GM19397 (cell line): ENCODE measurements at regions not wholly inside any gene's neighbourhood (a gene's known extent, or its start where the extent isn't known, plus 50 kb on each side); places are given as distances from the start of the nearest gene placed in this dataset.

Source experiments
- ATAC-seq: cut with Tn5 transposase; IDR thresholded peaks from one replicate; pipeline ENCODE4 v1.9.1; 2021; ENCODE audit warnings: mild to moderate bottlenecking, moderate library complexity; ENCODE audit not compliant: unreplicated experiment

DNA sequence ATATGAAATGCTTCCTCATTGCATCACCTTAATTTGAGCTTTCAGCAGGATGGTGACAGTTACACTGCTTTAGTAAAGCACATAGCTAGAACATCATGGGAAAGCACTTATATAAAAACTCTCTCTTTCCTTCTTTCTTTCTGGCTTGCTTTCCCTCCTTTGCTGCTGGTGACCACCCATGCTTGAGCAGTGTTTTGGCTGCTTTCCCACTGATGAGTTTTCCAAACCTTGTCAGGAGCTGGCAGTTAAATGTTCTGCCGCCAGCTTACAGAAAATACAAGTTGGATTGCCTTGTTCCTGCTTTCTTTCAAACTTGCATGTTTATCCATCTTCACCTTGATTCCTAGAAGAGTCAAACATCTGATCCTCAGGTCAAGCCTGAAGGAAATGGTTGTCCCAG is 323.9 kb downstream of the FOXA2 start:
- no peak for ATAC-seq

DNA sequence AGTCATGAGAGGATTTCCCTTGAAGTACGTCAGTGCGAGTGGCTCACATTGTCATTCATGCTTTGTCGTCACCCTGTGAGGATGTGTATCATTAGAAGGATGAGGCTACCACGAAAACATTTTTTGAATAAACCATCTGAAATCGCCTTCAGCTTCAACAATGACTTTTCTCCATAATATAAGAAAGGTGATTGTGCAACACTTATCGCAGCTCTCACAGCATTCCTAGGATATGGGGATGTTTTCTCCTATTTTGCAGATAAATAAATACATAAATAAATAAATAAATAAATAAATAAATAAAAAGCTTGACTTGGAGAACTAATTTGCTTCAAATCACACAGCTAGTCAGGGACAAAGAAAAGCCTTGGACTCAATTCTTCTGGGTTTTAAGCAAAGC is 326.5 kb downstream of the FOXA2 start:
- no peak for ATAC-seq

DNA sequence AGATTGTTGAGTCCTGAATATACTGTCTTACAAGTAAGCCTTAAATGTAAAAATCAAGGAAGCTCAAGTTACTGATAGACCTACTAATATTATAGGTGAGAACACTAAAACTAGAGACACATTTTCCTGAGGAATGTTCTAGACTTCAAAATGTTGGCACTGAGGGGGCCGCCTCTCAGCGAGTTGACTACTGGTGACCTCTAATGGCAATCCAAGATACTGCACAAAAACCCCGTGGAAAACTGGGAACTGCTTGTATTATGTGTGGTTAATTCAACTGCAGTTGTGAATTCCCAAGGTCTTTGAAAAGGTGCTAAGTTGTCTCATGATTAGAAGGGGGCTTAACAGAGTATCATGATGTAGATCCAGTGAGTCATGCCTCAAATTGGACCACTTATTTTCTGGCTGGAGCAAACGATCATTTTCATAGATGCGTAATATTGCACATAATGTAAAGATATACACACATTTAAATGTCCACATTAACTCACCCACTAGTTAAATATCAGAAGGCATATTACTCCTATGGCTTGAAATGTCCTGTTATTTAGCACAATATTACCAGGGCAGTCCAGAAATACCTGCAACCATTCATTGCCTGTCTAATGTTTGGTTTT is 336.2 kb downstream of the FOXA2 start:
- ATAC-seq, result no peak

DNA sequence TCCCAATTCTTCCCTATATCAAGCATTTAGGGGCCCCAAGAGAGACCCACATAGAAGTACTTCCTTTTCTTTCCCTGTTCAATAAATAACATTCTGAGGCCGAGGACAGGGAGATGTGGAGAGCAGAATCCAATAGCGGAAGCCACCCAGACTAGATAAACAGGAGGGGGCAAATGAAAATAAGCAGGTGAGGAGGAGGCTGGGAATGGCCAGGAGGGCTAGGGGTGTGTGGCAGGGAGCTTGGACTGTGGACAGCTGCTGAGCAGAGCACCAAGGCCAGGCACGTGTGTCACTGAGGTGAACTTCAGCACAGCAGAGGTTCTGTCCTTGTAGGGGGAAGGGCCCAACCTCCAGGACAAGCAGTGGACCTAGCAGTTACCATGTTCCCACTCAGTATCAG is 339.2 kb downstream of the FOXA2 start:
- ATAC-seq, result no peak

DNA sequence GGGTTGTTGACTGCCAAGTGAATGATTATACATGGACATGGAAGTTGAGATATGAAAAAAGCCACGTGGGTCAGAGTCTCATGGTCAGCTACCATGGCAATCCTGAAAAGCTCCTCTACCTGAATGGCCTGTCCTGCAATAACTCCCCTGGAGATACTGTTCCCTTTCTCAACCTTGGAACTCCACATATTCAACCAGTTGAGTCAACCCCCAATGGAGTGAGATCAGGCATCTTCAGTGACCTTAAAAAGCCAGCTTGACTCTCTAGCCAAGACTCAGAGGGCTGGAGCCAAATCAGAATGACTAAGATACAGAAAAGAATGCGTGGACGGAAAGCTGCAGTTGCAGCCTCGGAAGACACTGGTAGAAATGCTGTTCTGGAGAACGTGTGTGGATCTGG is 341.3 kb downstream of the FOXA2 start:
- ATAC-seq, result no peak

DNA sequence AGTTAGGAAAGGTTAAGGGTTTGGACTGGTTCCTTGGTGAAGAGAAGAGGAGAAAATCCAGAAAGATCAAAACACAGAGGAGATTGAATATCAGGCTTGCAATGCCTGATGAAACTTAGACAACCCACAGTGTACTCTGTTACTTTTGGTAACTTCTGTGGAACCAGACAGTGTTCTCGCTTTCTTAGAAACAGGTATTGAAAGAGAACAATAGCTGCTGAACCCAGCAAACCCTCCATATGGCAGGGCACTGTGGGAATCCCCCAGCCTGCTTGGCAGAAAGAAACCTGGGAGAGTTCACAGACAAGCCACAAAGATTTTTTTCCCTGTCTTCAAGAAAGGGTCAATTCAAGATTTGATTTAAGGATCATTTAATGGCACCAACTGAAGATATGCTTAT is 342.8 kb downstream of the FOXA2 start:
- no peak for ATAC-seq

DNA sequence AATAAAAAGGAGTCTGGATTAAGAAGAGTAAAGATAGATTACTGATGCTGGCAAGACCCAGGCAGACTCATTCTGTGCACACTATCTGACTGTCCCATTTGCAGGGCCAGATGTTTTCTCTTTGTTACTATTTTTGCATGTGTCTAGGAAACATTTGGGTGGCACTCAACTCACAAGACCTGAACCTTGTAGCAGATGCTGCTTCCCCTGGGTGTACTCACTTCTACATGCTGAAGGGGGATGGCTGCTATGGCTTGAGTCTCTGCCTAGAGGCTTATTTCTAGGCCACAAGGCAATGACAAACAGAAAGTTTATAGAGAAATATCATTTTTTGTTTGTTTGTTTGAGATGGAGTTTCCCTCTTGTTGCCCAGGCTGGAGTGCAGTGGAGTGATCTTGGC is 351.4 kb downstream of the FOXA2 start:
- ATAC-seq, result no peak

DNA sequence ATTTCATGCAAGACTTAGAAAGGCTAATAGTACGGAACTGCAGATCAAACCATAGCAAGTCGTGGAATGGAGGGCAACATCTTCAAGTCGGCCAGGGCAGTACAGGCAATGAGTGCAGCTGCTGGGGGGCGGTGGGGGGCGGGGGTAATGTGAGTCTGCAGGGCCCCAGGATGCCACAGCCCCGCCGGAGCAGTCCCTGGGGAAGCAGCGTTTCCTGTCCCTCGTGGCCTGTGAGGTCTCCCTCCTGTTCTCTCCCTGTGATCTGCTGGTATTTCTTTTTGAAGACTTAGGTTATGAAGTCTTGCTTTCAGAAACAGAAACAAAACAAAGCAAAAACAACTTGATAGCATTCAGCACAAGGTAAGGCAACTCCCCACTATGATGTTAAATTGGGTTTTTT is 351.9 kb downstream of the FOXA2 start:
- no peak for ATAC-seq

DNA sequence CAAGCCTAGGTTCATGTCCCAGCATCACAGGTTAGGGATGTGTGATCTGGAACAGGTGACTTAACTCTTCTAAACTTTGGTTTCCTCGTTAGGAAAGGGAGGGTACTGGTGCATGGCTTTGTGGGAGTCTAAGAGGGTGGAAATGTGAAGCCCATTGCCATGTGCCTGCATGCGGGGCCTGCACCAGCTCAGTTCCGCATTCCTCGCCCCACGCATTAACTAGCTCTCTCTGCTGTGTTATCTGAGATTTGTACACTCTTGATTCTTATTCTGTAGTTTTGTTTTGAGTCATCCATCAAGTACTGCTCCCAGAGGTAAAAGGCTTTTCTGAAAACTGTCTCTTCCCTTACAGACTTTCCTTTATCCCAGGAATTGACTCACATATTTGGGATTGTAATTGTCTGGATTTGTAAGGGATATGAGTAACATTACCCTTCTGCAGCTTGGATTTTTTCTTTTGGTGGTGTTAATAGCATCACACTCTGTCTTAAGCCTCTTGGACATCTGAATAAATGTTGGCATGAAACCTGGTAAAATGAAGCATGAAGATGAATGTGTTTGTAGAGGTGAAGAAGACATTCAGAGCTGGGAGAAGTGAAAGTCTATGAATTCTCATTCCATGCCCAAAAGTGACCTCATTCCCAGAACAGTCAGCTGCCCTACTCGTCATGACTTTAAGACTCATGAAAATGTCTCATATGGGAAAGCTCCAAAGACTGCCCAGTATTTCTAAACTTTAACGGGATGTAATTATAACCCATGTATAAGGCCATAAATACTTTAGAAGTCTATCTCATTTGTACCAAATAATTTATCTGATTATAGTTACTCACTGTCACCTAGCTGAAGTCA is 357.3 kb downstream of the FOXA2 start:
- no peak for ATAC-seq

DNA sequence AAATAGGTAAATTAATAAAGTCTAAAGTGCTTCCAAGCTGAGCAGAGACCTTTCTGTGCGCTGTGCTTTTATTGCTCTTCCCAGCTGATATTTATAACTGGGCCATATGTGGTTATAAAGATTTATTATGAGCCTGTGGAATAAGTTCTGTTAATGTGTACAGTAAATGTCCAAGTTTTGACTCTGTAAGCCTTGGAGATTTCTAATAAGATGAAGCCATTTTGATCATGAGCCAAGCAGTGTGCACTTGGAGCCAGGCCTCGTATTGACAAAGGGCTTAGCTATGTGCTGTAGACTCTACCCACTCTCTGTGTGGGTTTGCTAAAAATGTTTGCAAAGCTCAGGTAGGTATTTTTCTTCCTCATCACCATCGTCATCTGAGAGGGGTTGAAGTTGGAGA is 361.1 kb downstream of the FOXA2 start:
- ATAC-seq, result no peak

DNA sequence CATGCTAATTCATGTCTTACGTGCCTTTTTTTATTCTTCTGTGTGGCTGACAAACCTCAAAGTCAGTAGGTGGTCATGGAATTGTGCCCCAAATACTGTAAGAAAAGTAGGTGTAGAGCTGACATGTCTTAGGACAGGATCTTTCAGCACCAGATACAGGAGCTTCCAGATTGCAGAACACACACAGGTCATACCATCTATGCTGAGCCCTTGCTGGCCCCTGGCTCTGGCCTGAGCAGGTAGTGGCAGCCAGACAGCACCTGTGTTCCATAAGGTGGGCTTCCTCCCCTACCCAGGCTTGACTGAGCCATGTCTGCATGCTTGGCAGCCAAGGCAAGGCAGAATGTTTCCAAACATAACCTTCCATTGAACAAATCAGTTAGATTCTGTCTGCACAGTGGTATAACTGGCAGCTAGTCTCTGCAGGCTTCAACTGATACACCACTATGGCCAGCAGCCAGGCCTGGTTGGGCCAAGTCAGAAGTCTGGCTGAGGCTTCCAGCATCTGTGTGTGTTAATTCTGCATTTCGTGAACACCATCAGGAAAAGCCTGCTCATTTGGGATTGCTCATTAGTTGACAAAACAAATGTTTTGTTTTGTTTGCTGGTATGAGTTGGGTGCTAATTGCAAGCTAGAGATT is 366.5 kb downstream of the FOXA2 start:
- ATAC-seq, result no peak

DNA sequence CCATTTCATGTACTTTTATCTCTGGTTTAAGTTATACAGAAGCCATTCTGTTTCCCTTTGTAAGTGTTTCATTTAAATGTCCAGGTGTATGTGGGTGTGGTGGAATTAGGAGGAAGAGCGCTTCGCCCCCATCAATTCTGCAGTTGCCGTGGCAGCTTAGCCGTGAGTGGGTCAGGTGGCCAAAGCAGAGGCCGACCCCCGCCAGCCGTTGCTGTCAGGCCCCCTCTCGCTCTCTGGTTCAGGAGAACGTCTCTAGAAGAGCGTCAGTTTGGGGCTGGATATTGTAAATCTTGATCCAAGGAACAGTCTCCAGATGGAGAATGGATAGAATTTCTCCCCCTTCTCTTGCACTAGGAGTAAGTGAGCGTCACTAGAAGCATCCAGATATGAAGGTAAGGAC is 367.4 kb downstream of the FOXA2 start:
- no peak for ATAC-seq

DNA sequence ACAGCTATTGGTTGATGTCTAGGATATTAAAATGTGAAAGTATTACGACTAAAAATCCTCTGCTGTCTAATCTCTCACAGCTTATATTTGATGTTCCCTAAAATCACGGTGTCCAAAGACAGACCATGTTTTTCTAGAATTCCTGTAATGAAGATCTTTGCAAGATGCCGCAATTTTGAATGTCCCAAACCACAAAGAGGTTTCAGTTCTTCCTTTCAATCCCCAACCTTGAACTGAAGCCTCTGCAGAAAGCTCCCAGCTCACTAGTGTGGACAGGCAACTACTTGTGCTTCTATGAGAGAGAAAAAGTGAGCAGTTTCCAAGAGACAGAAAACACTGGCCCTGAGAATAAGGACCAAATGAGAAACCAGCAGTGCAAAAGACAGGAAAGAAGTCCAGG is 370.1 kb downstream of the FOXA2 start:
- no peak for ATAC-seq

DNA sequence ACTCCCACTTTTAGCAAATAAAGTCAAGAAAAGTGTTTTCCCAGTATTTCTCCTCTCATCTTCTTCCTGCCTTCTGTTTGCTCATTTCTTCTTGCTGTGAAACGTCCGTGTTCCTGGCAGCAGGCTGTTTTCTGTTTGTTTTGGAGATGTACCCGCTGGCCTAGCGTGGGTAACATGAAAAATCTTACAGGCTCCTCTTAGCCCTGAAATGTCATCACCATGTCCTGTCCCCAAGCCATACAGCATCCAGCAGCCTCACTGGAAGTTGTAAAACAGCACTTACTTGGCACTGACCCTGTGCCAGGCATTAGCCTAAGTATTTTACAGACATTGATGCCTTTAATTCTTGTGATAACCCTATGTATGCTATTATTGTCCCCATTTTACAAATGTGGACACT is 371.1 kb downstream of the FOXA2 start:
- no peak for ATAC-seq

DNA sequence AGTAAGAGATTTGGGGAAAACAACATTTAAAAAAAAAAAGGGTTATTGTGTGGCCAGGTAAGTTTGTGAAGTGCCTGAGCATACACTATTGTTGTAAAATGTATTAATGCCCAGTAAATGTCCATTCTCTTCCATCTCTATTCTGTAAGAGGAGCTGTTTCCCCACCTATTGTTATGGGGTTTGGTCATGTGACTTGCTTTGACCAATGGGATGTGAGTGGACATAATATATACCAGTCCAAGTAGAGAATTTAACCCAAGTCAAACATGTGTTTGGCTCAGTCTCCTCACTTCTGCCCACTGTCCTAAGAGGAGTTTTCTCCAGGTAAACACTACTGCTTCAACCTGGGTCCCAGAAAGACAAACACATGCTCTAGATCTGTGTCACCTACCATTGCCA is 377.1 kb downstream of the FOXA2 start:
- no peak for ATAC-seq

DNA sequence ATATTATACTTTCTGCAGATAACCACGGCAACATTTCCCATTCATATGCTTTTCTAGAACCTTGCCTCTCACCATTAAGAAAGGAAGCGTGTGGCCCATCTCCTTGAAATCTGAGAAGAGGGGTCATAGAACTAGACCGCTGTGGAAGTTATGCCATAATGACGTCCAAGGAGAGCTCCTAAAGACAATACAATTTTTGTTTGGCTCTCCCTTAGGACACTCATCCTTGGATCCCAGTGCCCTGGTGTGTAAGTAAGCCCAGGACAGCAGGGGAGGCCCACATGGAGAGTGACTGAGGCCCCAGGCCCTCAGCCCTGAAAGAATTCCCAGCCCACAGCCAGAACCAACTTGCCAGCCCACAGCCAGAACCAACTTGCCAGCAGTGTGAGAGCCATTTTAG is 379.6 kb downstream of the FOXA2 start:
- no peak for ATAC-seq

DNA sequence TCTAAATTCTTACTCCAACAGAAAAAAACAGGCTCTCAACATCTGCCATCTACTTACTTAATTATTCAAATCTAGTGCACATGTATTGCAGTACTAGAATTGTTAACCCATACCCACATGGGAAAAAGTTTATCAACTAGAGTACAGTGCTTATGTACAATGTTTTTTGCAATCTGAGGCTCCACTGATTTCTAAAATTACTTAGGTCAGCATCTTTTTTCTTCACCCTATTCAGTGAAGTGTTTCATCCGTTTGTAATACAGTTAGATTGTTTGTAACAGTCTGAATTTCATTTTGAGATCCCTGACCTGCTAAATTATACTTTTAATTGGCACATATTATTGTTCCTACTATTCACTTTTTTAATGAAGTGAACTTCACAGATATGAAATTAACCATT is 402.2 kb downstream of the FOXA2 start:
- ATAC-seq, result no peak

DNA sequence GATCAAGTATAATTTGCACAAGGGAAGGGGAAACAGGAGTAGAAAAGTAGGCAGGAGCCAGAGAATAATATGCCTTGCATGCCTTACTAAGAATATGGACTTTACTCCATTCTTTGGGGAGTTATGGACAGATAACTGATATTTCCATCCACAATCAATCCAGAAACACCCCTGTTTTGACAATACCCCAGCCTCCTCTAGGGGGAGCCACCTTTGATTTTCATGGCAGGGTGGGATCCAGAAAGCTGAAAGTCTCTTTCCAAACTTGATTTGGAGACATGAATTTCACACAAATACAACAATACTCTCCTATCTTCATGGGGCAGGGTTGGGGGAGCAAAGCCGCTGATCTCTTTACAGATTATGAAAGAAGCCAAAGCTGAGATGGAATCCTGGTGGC is 404.1 kb downstream of the FOXA2 start:
- no peak for ATAC-seq

DNA sequence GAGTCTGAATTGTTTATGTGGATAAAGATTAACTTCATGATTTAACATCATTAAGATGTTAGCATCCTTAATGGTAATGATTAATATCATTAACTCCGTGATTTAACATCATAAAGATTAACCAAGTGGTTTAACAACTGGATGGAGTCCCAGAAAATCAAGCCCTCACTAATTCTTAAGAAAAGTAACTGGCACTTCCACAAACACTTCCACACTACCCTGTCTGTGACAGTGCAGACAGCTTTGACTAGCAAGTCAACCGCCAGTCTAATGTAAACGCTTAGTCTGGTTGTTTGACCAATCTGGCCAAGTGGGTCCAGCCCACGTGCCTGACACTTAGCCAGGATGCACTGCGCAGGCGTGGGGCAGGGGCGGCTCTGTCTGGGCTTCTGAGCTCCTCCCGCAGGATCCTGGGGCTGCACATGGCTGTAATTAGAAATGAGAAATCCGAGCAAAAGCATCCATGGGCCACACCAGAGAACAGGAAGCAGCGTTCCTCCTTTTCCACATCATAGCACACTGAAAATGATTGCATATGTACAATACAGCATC is 424.2 kb downstream of the FOXA2 start:
- no peak for ATAC-seq

DNA sequence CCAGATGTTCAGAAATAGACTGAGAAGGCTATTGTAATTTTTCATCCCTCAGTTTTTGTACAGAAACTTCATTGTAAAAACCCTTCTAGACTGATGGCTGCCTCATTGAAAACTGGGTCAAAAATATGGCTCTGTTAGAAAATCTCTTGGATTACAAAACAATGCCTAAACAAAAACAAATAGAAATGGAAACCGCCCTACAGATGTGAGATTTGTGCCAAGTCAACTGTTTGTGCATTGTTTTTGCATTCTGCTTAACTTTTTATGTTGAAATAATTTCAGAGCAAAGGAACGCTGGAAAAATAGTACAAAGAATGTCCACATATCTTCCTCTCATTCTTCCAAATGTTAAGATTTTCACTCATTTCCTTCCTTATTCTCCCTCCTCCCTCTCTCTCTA is 425.1 kb downstream of the FOXA2 start:
- ATAC-seq, result no peak

DNA sequence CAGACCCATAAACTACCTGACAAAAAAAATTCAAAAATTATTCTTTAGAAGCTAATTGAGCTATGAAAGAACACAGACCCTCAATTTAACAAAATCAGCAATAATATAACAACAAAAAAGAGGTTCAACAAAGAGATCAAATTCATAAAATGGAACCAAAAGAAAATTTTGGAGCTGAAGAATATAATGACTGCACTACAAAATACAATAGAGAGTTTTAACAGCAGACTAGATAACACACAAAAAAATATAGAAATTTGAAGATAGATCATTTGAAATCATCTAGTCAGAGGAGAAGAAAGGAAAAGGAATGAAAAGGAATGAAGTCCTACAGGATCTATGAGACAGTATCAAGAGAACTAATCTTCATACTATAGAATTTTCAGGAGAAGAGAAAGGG is 422.1 kb downstream of the PAX1 start:
- ATAC-seq, result no peak
